ENCODE measurements at regions not wholly inside any gene's neighbourhood (a gene's known extent, or its start where the extent isn't known, plus 50 kb on each side); places are given as distances from the start of the nearest gene placed in this dataset.

- no peaks in the 10 kb centered on the region for H3K9me3 ChIP-seq
- no peak overlapping the region for H3K27ac ChIP-seq
- no peaks in the 10 kb centered on the region for H3K27me3 ChIP-seq
- no peak for TF ChIP-seq POLR2A (IDR thresholded peaks at IDR 0.05)
- TF ChIP-seq CTCF (IDR thresholded peaks at IDR 0.05): no peak
- no peak for TF ChIP-seq POLR2AphosphoS5 (IDR thresholded peaks at IDR 0.05; ENCODE audit: insufficient read depth in 1 of 2, low read depth in 1 of 2)
- intact Hi-C loops (cut with DNase I): no loop called here
- no peak overlapping the region for H3K4me3 ChIP-seq
- peaks cover 7% of the 10 kb centered on the region for H3K4me1 ChIP-seq
- peak in 1 of 2 donors; percentile 64 for DNase-seq (ENCODE audit: extremely low spot score in 2 of 2)
- no peaks in the 10 kb centered on the region for H3K36me3 ChIP-seq
These were observed 314.1 kb upstream of the TNRC6C start for GRCh38 chr17:77644181-77645071.

GRCh38 chr17:77645072-77646045, 313.1 kb upstream of the TNRC6C start:
- peak in 1 of 2 donors; percentile 82 for DNase-seq (ENCODE audit: extremely low spot score in 2 of 2)
- Histone ChIP-seq H3K4me1 (peaks cover 7% of the 10 kb centered on the region), H3K4me3 (no peak overlapping the region), H3K36me3 (no peaks in the 10 kb centered on the region), H3K27ac (no peak overlapping the region), H3K9me3 (no peaks in the 10 kb centered on the region), H3K27me3 (no peaks in the 10 kb centered on the region)
- intact Hi-C loops (cut with DNase I): no loop called here
- TF ChIP-seq POLR2A (IDR thresholded peaks at IDR 0.05) (no peak), CTCF (IDR thresholded peaks at IDR 0.05) (no peak), POLR2AphosphoS5 (IDR thresholded peaks at IDR 0.05; ENCODE audit: insufficient read depth in 1 of 2, low read depth in 1 of 2) (no peak)

GRCh38 chr17:77646046-77646430, 312.5 kb upstream of the TNRC6C start:
- no peak overlapping the region for H3K4me3 ChIP-seq
- H3K36me3 ChIP-seq: no peaks in the 10 kb centered on the region
- H3K27ac ChIP-seq: no peak overlapping the region
- no peaks in the 10 kb centered on the region for H3K9me3 ChIP-seq
- intact Hi-C loops (cut with DNase I): no loop called here
- no peak for TF ChIP-seq CTCF (IDR thresholded peaks at IDR 0.05)
- TF ChIP-seq POLR2AphosphoS5 (IDR thresholded peaks at IDR 0.05; ENCODE audit: insufficient read depth in 1 of 2, low read depth in 1 of 2): no peak
- TF ChIP-seq POLR2A (IDR thresholded peaks at IDR 0.05): no peak
- DNase-seq (ENCODE audit: extremely low spot score in 2 of 2): peak in 1 of 2 donors; percentile 61
- H3K4me1 ChIP-seq: peaks cover 7% of the 10 kb centered on the region
- no peaks in the 10 kb centered on the region for H3K27me3 ChIP-seq

- peak in 1 of 2 donors; percentile 72 for DNase-seq (ENCODE audit: extremely low spot score in 2 of 2)
- intact Hi-C loops (cut with DNase I): no loop called here
- no peaks in the 10 kb centered on the region for H3K9me3 ChIP-seq
- H3K36me3 ChIP-seq: no peaks in the 10 kb centered on the region
- H3K27me3 ChIP-seq: no peaks in the 10 kb centered on the region
- H3K27ac ChIP-seq: no peak overlapping the region
- TF ChIP-seq CTCF (IDR thresholded peaks at IDR 0.05) (no peak), POLR2A (IDR thresholded peaks at IDR 0.05) (no peak), POLR2AphosphoS5 (IDR thresholded peaks at IDR 0.05; ENCODE audit: insufficient read depth in 1 of 2, low read depth in 1 of 2) (no peak)
- peaks cover 7% of the 10 kb centered on the region for H3K4me1 ChIP-seq
- H3K4me3 ChIP-seq: no peak overlapping the region
These were observed 311.0 kb upstream of the TNRC6C start for GRCh38 chr17:77647531-77647930.

Data from vagina (tissue), 2 donors.